Endothelial cell of umbilical vein (primary cell): ENCODE measurements at regions not wholly inside any gene's neighbourhood (a gene's known extent, or its start where the extent isn't known, plus 50 kb on each side); places are given as distances from the start of the nearest gene placed in this dataset.

ENCODE experiments used
- BruUV-seq: library from RNA; stranded (reverse); fragments of 400-500 nt; replicated peaks from 2 replicates; lab custom pipeline; 2021; lab: Mats Ljungman, UMichigan
- CTCF ChIA-PET: fragments of 300-600, 350-600 bp; sonication (Branson Sonifier 250); formaldehyde crosslinking; loops from one replicate; lab custom pipeline; 2021; ENCODE audit warnings: antibody characterized with exemption, inconsistent platforms; lab: Charles Lee
- POLR2A ChIA-PET: fragments of 300-600, 350-600 bp; sonication (Branson Sonifier 250); formaldehyde crosslinking; loops from one replicate; lab custom pipeline; 2021; ENCODE audit warnings: antibody characterized with exemption, inconsistent platforms; lab: Charles Lee
- DNase-seq: peaks from one replicate; pipeline ENCODE4 v3.0.0-alpha.2; 2011; ENCODE audit warnings: low read depth, low spot score
- FAIRE-seq: peaks from 2 replicates; lab custom pipeline; 2011; peaks lifted over from hg19 to GRCh38; lab: Jason Lieb, UNC
- H2AFZ ChIP-seq: 2 replicates; pipeline ENCODE4 v1.6.0; 2012; ENCODE audit warnings: low read depth, low read length, control low read depth, inconsistent platforms
- H3K27ac ChIP-seq: 2 replicates; pipeline ENCODE4 v1.5.1; 2011; ENCODE audit warnings: low read depth, mild to moderate bottlenecking, control low read depth, low read length, moderate library complexity; ENCODE audit not compliant: insufficient read depth
- H3K27me3 ChIP-seq, 2 experiments: 2 replicates each; pipeline versions ENCODE4 v1.6.0 to v1.6.1; 2011; ENCODE audit warnings: low read length in 2 of 2, mixed read lengths in 1 of 2; ENCODE audit not compliant: control insufficient read depth in 2 of 2, insufficient read depth in 2 of 2
- H3K36me3 ChIP-seq, 2 experiments: 2 replicates in 1 of 2; 3 replicates in 1 of 2; pipeline ENCODE4 v1.5.1; 2011; ENCODE audit warnings: low read length in 2 of 2, mild to moderate bottlenecking in 1 of 2, moderate library complexity in 1 of 2; ENCODE audit not compliant: control insufficient read depth in 2 of 2, insufficient read depth in 2 of 2; ENCODE audit errors: extremely low read depth in 1 of 2
- H3K4me1 ChIP-seq: 3 replicates; pipeline ENCODE4 v1.5.1; 2011; ENCODE audit warnings: mild to moderate bottlenecking, low read length; ENCODE audit not compliant: control insufficient read depth, insufficient read depth; ENCODE audit errors: extremely low read depth
- H3K4me2 ChIP-seq: 2 replicates; pipeline ENCODE4 v1.6.1; 2011; ENCODE audit warnings: low read length, control low read depth, mixed read lengths; ENCODE audit not compliant: insufficient read depth
- H3K4me3 ChIP-seq, 3 experiments: fragments of 200-600 bp in 1 of 3; sonication (generic), shearing (Covaris generic) in 1 of 3; replicated peaks in 1 of 3; 2 replicates each; pipeline ENCODE4 v1.5.1; 2011 to 2016; ENCODE audit warnings: control low read depth in 3 of 3, low read length in 3 of 3, mild to moderate bottlenecking in 2 of 3, inconsistent platforms in 1 of 3, low read depth in 1 of 3, moderate library complexity in 1 of 3; ENCODE audit not compliant: insufficient read depth in 1 of 3
- H3K79me2 ChIP-seq: 2 replicates; pipeline ENCODE4 v1.6.0; 2012; ENCODE audit warnings: low read length, inconsistent platforms; ENCODE audit not compliant: control insufficient read depth, insufficient read depth
- H3K9ac ChIP-seq: replicated peaks from 2 replicates; pipeline ENCODE3; 2011; ENCODE audit warnings: low read length, control low read depth; ENCODE audit not compliant: insufficient read depth; ENCODE audit errors: extremely low read depth
- H3K9me1 ChIP-seq: replicated peaks from 3 replicates; pipeline ENCODE4 v1.6.0; 2011; ENCODE audit warnings: mild to moderate bottlenecking, low read length; ENCODE audit not compliant: control insufficient read depth, insufficient read depth; ENCODE audit errors: extremely low read depth
- H3K9me3 ChIP-seq: replicated peaks from 2 replicates; pipeline ENCODE4 v1.5.1; 2012; ENCODE audit warnings: low read length, inconsistent platforms; ENCODE audit not compliant: control insufficient read depth, insufficient read depth
- H4K20me1 ChIP-seq: replicated peaks from 2 replicates; pipeline ENCODE3; 2011; ENCODE audit warnings: mild to moderate bottlenecking, low read length; ENCODE audit not compliant: control insufficient read depth, insufficient read depth; ENCODE audit errors: extremely low read depth
- EZH2 ChIP-seq: IDR thresholded peaks from 2 replicates; pipeline ENCODE4 v1.6.1; 2012; ENCODE audit warnings: borderline replicate concordance, low read depth, mild to moderate bottlenecking, moderate library complexity, low read length, inconsistent platforms; ENCODE audit not compliant: severe bottlenecking
- FOS ChIP-seq: IDR thresholded peaks from 2 replicates; pipeline ENCODE4 v1.6.1; 2011; ENCODE audit warnings: mild to moderate bottlenecking, low read length, moderate library complexity, borderline replicate concordance; ENCODE audit not compliant: insufficient read depth
- GATA2 ChIP-seq: IDR thresholded peaks from 2 replicates; pipeline ENCODE4 v1.7.0; 2011; ENCODE audit warnings: low read depth, mild to moderate bottlenecking, moderate library complexity, mixed read lengths, low read length; ENCODE audit not compliant: insufficient read length, insufficient read depth
- JUN ChIP-seq: IDR thresholded peaks from 2 replicates; pipeline ENCODE4 v1.6.1; 2011; ENCODE audit warnings: borderline replicate concordance, low read depth; ENCODE audit not compliant: insufficient read length, insufficient read depth
- MYC ChIP-seq: IDR thresholded peaks from one replicate; pipeline ENCODE4 v1.6.1; 2011; ENCODE audit warnings: mild to moderate bottlenecking, low read depth, low read length
- POLR2A ChIP-seq: IDR thresholded peaks from 2 replicates; pipeline ENCODE4 v1.6.1; 2012; ENCODE audit warnings: low read depth, mild to moderate bottlenecking, control low read depth, low read length
- POLR2AphosphoS5 ChIP-seq: IDR thresholded peaks from 2 replicates; pipeline ENCODE4 v1.6.1; 2012; ENCODE audit warnings: low read depth, mild to moderate bottlenecking, control low read depth, low read length, moderate library complexity; ENCODE audit not compliant: insufficient read depth
- dilution Hi-C: fragments of 300-500 bp; cut with MboI; formaldehyde crosslinking; loops from one replicate; pipeline ENCODE4 v1.15.0; 2019; ENCODE audit warnings: low sequenced_read_pairs; ENCODE audit not compliant: extremely low pct_ligation_motif_present
- intact Hi-C: fragments of 100-400 bp; cut with micrococcal nuclease; formaldehyde crosslinking; loops from one replicate; pipeline ENCODE4 v1.10.0; 2022
- TF ChIP-seq, protein P1 (sequence below): IDR thresholded peaks from 2 replicates; pipeline ENCODE4 v1.6.1; 2011; ENCODE audit not compliant: insufficient read depth, insufficient read length
- TF ChIP-seq, protein P2 (sequence below), 2 donors: IDR thresholded peaks; 1 replicate in 1 of 2; 2 replicates in 1 of 2; pipeline ENCODE4 v1.5.1; 2011; ENCODE audit warnings: low read length in 2 of 2, mild to moderate bottlenecking in 2 of 2, moderate library complexity in 2 of 2, control low read depth in 1 of 2, inconsistent platforms in 1 of 2, low read depth in 1 of 2; ENCODE audit not compliant: insufficient read depth in 1 of 2; ENCODE audit errors: extremely low read depth in 1 of 2

DNA sequence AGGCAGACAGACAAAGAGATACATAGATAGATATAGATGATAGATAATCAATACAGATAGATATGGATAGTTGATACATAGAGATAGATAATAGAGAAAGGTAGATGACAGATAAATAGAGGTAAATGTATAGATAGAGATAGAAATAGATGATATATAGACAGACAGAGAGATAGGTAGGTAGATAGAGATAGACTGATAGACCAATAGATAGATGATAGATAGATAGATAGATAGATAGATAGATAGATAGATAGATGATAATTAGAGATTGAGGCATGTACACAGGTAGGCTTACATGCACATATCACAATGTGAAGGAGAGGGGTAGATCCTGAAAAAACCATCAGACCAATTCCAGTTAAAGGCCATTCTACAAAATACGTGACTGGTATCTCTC is 724.7 kb downstream of the GALR1 start:
- no peaks in the 10 kb centered on the region for H3K36me3 ChIP-seq
- no peak overlapping the region for H3K27ac ChIP-seq
- H3K4me2 ChIP-seq, result no peak overlapping the region
- no peaks in the 10 kb centered on the region for H3K79me2 ChIP-seq
- CTCF ChIA-PET, result no interaction called here
- FAIRE-seq (no peak), DNase-seq (no peak)
- no peak overlapping the region for H3K4me3 ChIP-seq
- H3K9me3 ChIP-seq, result peaks cover 2% of the 10 kb centered on the region
- H4K20me1 ChIP-seq, result no peaks in the 10 kb centered on the region
- no peak overlapping the region for H2AFZ ChIP-seq
- intact Hi-C loops, result no loop called here
- no peaks in the 10 kb centered on the region for H3K4me1 ChIP-seq
- dilution Hi-C loops, result no loop called here
- BruUV-seq, result no TSS peak
- POLR2A ChIA-PET, result no interaction called here
- H3K9ac ChIP-seq, result no peak overlapping the region
- TF ChIP-seq, protein P1, sequence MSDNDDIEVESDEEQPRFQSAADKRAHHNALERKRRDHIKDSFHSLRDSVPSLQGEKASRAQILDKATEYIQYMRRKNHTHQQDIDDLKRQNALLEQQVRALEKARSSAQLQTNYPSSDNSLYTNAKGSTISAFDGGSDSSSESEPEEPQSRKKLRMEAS, result no peak
- TF ChIP-seq GATA2 (no peak), EZH2 (no peak), POLR2AphosphoS5 (no peak)
- TF ChIP-seq, protein P2, sequence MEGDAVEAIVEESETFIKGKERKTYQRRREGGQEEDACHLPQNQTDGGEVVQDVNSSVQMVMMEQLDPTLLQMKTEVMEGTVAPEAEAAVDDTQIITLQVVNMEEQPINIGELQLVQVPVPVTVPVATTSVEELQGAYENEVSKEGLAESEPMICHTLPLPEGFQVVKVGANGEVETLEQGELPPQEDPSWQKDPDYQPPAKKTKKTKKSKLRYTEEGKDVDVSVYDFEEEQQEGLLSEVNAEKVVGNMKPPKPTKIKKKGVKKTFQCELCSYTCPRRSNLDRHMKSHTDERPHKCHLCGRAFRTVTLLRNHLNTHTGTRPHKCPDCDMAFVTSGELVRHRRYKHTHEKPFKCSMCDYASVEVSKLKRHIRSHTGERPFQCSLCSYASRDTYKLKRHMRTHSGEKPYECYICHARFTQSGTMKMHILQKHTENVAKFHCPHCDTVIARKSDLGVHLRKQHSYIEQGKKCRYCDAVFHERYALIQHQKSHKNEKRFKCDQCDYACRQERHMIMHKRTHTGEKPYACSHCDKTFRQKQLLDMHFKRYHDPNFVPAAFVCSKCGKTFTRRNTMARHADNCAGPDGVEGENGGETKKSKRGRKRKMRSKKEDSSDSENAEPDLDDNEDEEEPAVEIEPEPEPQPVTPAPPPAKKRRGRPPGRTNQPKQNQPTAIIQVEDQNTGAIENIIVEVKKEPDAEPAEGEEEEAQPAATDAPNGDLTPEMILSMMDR (IDR thresholded peaks at IDR 0.05; ENCODE audit: extremely low read depth in 1 of 2, insufficient read depth in 1 of 2, low read depth in 1 of 2, low read length in 2 of 2), result no peak
- no peaks in the 10 kb centered on the region for H3K27me3 ChIP-seq
- no peaks in the 10 kb centered on the region for H3K9me1 ChIP-seq

DNA sequence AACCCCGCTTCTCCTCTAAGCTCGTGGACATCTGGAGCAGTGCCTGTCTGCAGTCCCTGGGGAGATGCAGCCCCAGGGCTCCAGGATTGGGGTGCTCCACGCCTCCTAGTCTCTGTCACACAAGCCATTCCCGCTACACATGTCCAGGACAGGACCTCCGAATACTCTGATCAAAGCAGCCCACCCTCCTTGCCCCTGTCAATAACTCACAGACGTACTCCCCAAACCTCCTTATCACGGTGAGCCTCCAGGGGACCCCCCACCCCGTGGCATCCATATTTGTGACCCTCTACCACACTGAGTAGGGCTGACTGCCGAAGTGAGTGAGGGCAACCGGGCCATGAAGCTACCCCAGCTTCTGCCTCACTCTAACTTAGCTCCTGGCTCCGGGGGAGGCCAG is 727.7 kb downstream of the GALR1 start:
- H3K9me3 ChIP-seq, result peaks cover 2% of the 10 kb centered on the region
- H4K20me1 ChIP-seq, result no peaks in the 10 kb centered on the region
- no peaks in the 10 kb centered on the region for H3K4me1 ChIP-seq
- CTCF ChIA-PET, result no interaction called here
- TF ChIP-seq POLR2A (no peak), JUN (no peak), GATA2 (no peak), POLR2AphosphoS5 (no peak), MYC (no peak), FOS (no peak), EZH2 (no peak)
- TF ChIP-seq, protein P2 (IDR thresholded peaks at IDR 0.05; ENCODE audit: extremely low read depth in 1 of 2, insufficient read depth in 1 of 2, low read depth in 1 of 2, low read length in 2 of 2), result no peak
- TF ChIP-seq, protein P1, result no peak
- H2AFZ ChIP-seq, result no peak overlapping the region
- H3K27me3 ChIP-seq, result no peaks in the 10 kb centered on the region
- H3K9me1 ChIP-seq, result no peaks in the 10 kb centered on the region
- no peak overlapping the region for H3K27ac ChIP-seq
- H3K9ac ChIP-seq, result no peak overlapping the region
- intact Hi-C loops (no loop called here), dilution Hi-C loops (no loop called here)
- H3K36me3 ChIP-seq, result no peaks in the 10 kb centered on the region
- H3K79me2 ChIP-seq, result no peaks in the 10 kb centered on the region
- no TSS peak for BruUV-seq
- POLR2A ChIA-PET, result no interaction called here
- no peak for FAIRE-seq
- H3K4me2 ChIP-seq, result no peak overlapping the region
- H3K4me3 ChIP-seq, result no peak overlapping the region
- DNase-seq, result no peak
